ENCODE measurements at regions not wholly inside any gene's neighbourhood (a gene's known extent, or its start where the extent isn't known, plus 50 kb on each side); places are given as distances from the start of the nearest gene placed in this dataset.
"Not testable (repeated sequence)": the region's sequence is repeated elsewhere in the genome, so short reads cannot be mapped to it uniquely, and the experiment has no call there.

GRCh38 chr12:46084666-46085631 is 94.6 kb upstream of the SCAF11 start:
- DNase-seq, result no peak

GRCh38 chr12:46082490-46083200 is 92.3 kb upstream of the SCAF11 start:
- no peak for DNase-seq

DNA sequence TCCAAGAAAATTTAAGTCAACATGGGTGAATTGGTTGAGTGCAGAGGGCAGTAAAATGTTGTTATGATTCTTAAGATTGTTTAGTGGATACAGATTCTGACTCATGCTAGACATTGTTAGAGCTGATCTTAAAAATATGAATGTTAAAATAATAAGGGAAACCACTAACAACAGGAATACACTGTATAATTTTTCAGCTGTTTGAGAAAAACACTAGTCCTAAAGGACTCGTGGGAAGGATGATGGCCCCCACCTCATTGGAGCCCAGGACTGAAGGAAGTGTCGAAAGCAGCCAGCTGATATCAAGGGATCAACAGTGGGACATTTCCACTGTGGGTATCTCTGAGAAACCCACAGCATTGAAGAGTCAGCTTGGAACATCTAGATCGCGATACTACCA is 82.9 kb upstream of the SCAF11 start:
- no peak for DNase-seq

DNA sequence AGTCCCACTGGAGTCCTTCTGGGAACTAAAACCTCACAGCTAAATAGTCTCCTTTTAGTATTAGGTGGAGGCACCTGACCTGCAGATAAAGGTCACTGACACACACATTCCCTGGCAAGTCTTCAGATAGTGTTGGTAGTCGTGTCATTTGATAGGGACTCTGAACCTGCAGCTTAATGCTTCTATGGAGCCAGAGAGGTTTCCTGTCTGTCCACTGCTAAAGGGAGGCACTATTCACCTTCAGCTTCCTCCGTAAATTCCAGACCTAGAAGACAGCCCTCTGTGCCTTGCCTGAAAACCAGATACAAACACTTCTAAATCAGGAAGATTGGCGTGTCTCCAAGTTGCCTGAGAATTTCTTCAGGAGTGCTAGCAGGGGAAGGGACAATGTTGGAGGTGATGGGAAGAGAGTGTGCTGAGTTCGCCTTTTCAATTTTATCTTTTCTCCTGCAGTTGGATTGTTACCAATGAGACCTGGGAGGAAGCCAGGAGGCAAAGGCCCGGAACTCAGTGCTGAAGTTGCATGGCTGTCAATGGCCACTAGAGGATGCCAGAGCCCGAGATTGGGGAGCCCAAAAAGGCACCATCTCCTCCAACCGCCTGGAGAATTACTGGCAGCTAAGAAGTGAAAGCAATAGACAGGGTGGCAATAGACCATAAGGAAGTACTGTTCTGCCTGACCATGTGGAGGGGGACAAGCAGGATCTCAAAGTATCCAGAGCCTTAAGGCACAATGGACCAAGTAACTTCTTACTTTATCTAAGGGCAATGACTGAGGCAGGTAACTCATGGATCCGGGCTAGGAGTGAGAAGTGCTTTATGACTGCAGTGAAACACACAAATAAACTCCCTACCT is 81.6 kb upstream of the SCAF11 start:
- peak; percentile 64 for DNase-seq

DNA sequence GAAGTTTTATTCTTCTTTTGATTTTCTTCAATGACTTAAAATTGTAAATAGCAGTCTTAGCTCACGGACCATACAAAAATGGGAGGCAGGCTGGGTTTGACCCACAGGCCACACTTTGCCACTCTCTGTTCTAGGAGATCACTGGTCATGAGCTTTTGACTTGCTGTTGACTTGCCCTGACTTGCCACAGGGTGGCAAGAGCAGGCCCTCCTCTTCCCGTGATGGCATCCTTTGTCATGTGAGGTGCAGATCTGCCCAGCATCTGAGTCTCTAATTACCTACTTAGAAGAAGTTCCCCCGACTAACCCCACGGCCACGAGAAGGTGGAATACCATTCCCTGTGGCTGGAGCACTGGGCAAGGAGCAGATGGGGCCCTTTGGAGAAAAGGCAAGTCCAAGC is 81.0 kb upstream of the SCAF11 start:
- no peak for DNase-seq

- no peak for DNase-seq
Observed at GRCh38 chr12:46067094-46067493, 76.7 kb upstream of the SCAF11 start.

GRCh38 chr12:46065412-46066166 is 75.2 kb upstream of the SCAF11 start:
- no peak for DNase-seq

GRCh38 chr12:46064548-46064947 is 74.2 kb upstream of the SCAF11 start:
- DNase-seq, result no peak

GRCh38 chr12:46058697-46059096 is 68.3 kb upstream of the SCAF11 start:
- DNase-seq, result not testable (repeated sequence)

DNA sequence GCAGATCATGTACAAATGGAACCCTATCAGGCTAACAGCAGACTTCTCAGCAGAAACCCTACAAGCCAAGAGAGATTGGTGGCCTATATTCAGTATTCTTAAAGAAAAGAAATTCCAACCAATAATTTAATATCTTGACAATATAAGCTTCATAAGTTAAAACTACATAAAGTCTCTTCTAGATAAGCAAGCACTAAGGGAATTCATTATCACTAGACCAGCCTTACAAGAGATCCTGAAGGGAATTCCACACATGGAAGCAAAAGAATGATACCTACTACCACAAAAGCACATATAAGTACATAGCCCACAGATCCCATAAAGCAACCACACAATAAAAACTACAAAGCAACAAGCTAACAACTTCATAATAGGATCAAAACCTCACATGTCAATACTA is 60.4 kb upstream of the SCAF11 start:
- DNase-seq, result no peak

- DNase-seq, result no peak
Observed at GRCh38 chr12:46049665-46050064, 59.3 kb upstream of the SCAF11 start.

- DNase-seq, result no peak
Observed at GRCh38 chr12:46046436-46046835, 56.1 kb upstream of the SCAF11 start.

- DNase-seq, result no peak
Observed at GRCh38 chr12:46043972-46044520, 53.7 kb upstream of the SCAF11 start.
